GM23248 (cell line): ENCODE measurements at regions not wholly inside any gene's neighbourhood (a gene's known extent, or its start where the extent isn't known, plus 50 kb on each side); places are given as distances from the start of the nearest gene placed in this dataset.

Experiments
- EZH2 ChIP-seq: fragments of 200-600 bp; sonication (generic); IDR thresholded peaks from 2 replicates; pipeline ENCODE4 v1.6.1; 2018; ENCODE audit warnings: antibody characterized with exemption, mild to moderate bottlenecking; ENCODE audit not compliant: insufficient read depth, poor library complexity, severe bottlenecking
- EZH2phosphoT487 ChIP-seq: fragments of 200-600 bp; sonication (generic); IDR thresholded peaks from 2 replicates; pipeline ENCODE4 v1.6.1; 2018; ENCODE audit warnings: antibody characterized with exemption, moderate library complexity, mild to moderate bottlenecking, low read depth; ENCODE audit not compliant: insufficient read depth

DNA sequence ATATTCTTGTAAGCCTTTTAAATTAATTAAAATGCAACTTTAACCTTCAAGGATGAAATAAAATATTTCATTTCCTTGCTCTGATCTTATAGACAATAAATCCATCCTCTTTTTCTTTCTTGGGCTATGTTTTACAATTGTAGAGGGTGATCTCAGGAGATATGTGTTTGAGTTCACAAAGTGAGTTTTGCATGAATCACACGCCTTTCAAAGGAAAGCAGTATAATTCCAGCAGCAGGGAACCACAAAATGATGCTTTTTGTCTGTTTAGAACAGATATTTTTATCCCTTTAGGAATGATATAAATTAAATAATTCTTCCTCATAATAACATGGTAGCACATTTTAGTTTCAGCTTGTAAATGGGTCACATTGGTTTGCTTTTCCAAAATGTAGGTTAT is 191.2 kb downstream of the SEMA6D start:
- TF ChIP-seq EZH2 (no peak), EZH2phosphoT487 (no peak)
